GM21360 (cell line): ENCODE measurements at regions not wholly inside any gene's neighbourhood (a gene's known extent, or its start where the extent isn't known, plus 50 kb on each side); places are given as distances from the start of the nearest gene placed in this dataset.
A peak's percentile ranks its signal among the peaks of the same experiment; 100 is the strongest.
"Not testable (repeated sequence)": the region's sequence is repeated elsewhere in the genome, so short reads cannot be mapped to it uniquely, and the experiment has no call there.

Experiments
- ATAC-seq: cut with Tn5 transposase; IDR thresholded peaks from one replicate; pipeline ENCODE4 v1.9.1; 2021; ENCODE audit warnings: mild to moderate bottlenecking, moderate library complexity; ENCODE audit not compliant: unreplicated experiment

DNA sequence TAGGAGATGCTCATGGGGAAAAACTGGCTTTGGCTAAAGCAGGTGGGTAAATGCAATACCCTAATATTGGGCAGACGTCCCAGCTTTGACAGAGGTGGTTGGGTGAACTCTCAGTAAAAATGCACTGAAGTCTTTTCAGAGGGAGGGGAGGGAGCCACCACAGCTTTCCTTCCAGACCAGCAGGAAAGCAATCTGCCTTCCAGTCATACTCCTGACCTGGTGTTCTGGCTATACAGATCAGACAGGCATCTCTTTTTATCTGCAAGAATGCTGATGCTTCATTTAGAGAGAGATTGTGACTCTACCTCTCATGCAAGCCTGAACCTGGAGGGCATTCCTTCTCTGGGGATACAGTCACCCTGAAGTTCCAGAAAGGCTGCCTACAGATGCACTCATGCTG is 52.6 kb upstream of the ICA1 start:
- ATAC-seq, result no peak

DNA sequence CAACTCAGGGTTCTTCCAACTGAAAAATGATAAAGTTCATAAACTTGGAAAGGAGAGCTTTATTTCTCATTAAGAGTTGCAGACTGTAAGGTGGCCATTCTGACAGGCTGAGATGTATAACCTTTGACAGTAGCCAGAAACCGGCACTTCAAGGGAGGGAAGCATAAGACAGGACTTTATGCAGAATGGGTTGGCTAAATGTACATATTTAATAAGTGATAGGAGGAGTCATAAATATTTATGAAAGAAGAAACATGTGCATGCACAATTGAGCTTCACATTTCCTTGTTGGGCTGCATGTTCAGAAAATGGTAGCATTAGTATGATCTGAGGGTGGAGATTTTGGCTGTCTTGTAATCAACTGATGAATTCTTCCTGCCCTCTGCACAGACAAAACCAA is 57.1 kb upstream of the ICA1 start:
- ATAC-seq, result no peak

DNA sequence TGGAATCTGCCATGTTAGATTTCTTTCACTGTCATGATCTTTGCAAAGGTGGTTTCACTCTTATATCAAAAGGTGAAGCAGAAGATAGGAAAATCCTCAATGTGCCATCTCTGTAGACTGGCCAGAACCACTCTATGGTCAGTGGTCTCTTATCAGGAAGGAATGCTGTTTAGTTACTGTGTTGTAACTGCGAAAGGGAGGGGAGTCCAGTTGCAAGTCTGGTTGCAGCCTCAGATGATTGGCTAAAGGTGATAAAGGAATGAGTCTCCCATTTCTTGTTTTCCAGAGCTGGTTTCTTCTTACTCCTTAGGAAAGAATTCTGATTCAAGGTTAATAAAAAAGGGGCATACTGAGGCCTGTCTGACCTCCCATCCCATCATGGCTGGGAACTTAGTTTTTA is 58.2 kb upstream of the ICA1 start:
- ATAC-seq, result no peak

DNA sequence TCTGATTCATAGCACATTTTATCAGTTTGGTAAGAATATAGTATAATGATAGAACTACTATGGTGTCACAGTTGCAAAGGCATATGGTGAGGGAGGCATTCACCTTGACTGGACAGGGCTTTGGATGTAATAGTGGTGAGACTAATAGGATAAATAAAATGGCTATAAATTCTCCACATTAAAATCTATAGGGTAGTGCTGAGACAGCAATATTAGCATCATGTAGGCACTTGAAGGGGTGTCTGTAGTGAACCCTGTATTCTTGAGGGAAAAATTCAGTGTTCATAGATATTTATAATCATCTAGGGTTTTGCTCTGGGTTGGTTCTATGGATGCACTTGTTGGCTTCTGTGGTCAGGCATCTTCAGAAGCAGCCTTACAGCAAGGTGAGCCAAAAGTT is 59.3 kb upstream of the ICA1 start:
- ATAC-seq, result no peak

DNA sequence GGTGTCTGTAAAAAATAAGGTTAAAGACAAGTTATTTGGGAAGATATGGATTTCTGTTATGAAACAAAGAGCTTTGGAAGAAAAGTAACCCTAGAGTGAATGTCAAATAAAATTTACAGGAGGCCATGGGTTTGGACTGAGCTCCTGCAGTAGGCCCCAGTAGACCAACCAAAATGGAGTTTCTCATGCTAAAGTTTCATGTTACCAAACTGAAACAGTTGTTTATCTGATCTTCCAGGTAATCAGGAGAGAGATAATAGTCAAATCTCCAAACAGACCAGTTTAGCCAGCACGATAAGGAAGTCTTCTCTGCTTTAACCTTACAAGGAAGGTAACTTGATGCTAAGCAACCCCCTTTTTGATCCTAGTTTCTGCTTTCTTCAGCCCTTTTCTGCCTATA is 60.7 kb upstream of the ICA1 start:
- no peak for ATAC-seq

DNA sequence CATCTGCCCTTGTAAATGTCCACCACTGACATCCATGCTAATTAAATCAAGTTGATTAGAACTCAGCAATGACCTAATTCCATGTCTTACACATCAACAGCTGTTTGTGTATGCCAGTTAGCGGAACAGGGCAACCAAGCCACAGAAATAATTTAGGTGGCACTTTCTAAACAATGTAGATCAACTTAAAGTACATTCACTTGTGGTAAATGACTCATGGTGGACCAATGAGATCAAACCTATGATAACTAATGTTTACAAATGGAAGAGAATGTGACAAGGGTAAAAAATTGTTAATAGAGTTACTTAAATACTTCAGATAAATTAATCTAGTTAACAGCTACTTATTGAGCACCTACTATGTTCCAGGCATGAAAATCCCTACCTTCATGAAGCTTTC is 63.1 kb upstream of the ICA1 start:
- ATAC-seq, result no peak

DNA sequence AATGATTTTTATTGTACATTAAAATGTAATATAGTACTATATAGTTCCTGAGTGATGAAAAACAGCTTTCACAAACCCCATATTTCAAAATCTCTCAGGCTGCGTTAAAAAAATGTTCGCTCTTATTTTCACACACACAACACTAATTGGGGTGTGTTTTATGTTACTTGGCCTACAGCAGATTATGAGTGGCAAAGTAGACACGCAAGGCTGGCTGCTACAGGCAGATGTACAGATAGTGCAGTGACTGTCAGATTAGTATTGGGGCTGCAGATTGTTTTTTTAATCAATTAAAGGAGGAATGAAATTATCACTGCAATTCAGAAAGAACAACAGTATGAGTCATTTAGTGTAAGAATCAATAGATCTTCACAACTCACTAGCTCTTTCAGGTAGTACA is 65.2 kb upstream of the ICA1 start:
- ATAC-seq, result no peak

DNA sequence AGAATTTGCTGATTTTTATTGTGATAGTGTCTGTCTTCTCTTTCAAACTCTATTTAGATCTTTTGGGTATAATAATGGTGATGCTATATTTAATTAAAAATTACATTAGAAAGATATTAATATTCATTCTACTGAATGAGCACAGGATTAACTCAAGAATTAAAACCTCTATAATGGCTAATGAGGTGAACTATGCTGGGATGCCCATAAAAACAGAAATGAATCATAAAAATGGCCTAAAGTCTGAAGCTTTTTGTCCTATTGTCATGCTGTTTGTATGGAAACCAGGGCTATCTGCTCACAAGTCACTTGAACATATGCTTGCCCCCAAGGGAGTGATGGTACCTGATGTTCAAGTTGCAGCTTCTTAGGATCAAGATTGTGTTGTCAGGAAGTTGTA is 76.2 kb upstream of the ICA1 start:
- no peak for ATAC-seq

DNA sequence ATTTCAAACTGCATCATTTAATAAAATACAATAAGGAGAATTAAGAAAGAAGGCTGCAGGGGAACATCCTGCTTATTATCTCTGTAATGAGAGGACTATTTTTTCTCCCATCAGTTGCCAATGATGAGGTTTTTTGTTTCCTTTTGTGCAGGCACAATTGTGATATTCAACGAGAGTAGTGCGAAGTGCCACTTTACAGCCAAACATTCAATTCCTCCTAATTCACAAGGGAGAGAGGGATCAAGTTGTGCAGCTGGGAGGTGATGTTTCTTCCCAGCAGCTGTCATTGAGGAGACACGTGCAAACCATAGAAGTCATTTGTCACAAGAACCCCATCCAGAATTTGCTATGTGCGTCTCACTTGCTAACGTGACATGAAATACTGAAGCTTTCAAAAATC is 81.6 kb upstream of the ICA1 start:
- ATAC-seq, result no peak

DNA sequence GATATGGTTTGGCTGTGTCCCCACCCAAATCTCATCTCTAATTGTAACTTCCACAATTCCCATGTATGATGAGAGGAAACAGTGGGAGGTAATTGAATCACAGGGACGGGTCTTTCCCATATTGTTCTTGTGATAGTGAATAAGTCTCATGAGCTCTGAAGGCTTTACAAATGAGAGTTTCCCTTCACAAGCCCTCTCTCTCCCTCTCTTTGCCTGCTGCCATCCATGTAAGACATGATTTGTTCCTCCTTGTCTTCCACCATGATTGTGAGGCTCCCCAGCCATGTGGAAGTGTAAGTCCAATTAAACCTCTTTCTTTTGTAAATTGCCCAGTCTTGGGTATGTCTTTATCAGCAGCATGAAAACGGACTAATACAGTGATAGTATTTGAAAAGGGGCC is 85.4 kb upstream of the ICA1 start:
- not testable (repeated sequence) for ATAC-seq

DNA sequence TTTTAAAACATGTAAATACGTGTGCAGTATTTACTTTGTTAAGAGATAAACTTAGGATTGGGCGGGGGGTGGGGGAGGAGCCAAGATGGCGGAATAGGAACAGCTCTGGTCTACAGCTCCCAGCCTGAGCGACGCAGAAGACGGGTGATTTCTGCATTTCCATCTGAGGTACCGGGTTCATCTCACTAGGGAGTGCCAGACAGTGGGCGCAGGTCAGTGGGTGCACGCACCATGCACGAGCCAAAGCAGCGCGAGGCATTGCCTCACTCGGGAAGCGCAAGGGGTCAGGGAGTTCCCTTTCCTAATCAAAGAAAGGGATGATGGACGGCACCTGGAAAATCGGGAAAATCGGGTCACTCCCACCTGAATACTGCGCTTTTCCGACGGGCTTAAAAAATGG is 81.8 kb upstream of the NXPH1 start:
- ATAC-seq, result not testable (repeated sequence)

DNA sequence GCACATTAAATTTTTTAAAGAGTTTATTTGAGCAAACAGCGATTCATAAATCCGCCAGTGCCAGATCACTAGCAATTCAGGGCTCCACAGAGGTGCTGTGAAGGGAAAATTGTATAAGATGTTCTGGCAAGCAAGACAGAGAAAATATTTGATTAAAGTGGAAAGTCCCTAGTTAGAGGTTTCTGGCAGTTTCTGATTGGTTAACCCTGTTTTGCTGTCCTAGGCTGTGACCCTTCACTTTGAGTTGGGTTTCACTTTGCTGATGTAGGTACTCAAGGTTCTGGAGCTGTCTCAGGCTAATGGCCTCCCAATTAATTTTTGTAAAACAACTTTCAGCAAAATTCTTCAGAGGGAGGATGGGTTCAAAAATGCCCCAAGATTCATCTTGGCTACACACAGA is 79.4 kb upstream of the NXPH1 start:
- no peak for ATAC-seq

DNA sequence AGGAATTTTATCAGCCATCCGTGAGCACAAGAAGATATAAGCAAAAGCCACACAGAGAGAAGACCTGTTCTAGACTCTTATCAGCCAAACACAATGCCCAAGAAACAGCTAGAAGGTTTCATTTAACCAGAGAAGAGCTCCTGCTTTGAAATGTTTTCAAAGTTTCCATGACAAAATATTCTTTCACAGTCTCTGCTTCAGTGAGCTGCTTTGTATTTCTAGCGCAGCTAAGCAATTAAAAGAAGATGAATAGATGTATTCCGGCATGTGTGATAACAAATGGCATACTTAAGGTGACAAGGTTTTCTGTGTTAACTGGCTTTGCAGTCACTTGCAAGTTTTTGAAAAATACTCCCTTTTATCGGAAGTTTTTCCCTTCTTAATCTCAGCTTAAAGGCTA is 78.9 kb upstream of the NXPH1 start:
- no peak for ATAC-seq

DNA sequence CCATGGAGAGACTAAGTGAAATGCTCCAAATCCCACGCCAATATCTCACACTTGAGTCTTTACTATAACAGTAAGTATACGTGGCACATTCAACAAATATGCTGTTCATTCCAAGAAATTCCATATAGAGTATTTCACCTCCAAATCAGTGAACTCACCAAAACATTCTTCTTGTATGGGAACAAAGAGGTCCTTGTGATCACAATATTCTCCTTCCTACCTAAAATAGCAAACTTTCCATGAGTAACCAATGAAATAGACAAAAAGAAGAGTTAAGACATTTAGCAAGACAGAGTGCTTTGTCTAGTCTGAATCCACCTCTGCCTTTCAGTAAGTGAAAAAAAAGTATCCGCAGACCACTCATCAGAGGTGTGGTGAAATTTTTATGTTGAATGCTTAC is 77.3 kb upstream of the NXPH1 start:
- no peak for ATAC-seq

DNA sequence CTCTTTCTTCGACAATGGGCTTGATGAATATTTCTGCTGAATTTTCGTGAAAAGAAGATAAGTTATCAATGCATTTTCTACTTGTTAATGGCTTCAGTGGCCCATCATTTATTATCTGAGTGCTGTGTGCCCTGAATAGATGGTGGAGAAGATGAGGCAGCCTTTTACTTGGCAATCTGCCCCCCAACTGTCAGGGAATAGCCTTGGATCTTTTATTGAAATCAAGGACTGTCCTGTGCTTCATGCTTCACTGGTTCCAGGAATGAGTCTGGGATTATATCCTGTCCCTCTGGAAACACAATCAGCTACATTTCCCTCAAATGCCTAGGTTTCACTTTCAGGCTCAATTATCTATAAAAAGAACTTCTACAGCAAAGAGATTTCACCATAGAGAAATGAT is 75.9 kb upstream of the NXPH1 start:
- no peak for ATAC-seq

DNA sequence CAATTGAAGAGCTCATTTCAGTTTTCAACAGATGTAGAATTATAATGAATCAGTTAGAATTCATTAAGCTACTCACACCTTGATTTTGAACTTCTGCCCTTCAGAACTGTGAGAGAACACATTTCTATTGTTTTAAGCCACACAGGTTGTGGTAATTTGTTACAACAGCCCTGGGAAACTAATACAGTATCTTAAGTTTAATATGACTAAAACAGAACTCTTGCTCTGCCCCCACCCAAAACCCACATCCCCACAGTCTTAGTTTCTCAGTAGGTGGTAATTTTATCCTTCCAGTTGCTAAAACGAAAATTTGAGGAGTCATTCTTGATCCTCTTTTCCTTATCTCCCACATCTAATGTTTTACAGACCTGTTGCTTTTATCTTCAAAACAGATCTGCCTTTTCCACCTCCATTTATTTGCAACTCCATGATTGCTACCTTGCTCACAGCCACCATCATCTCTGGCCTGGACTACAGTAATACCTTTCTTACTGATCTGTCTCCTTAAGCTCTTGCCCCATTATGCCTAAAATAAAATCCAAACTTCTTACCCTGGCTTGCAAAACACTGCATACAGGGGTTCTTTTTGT is 72.8 kb upstream of the NXPH1 start:
- ATAC-seq, result no peak

DNA sequence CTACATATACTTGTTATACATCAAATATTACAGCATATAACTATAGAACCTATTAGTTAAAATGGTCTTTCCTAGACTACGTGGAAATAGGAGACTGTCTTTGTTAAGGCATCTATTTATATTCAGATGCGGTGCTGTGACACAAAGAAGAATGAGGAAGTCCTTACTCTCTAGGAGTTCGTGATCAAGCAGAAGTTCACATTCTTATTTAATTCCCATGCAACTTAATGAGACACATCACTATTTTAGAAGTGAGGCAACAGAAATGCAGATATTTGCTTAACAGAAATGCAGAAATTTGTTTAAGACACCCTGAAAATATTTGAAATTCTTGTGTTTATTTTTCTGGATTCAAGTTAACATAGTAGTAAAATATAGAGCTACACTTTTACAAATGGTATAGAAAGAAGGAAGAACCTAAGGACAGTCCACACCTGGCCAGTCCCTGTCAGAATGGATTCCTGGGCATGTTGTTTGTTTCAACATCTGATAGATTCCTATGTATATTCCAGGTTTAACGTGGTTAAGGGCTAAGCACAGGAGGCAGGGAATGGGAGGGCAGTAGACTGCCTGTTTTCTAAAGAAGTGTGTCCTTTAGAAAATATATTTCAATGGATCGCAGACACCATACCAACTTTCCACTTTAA is 70.6 kb upstream of the NXPH1 start:
- ATAC-seq, result no peak

DNA sequence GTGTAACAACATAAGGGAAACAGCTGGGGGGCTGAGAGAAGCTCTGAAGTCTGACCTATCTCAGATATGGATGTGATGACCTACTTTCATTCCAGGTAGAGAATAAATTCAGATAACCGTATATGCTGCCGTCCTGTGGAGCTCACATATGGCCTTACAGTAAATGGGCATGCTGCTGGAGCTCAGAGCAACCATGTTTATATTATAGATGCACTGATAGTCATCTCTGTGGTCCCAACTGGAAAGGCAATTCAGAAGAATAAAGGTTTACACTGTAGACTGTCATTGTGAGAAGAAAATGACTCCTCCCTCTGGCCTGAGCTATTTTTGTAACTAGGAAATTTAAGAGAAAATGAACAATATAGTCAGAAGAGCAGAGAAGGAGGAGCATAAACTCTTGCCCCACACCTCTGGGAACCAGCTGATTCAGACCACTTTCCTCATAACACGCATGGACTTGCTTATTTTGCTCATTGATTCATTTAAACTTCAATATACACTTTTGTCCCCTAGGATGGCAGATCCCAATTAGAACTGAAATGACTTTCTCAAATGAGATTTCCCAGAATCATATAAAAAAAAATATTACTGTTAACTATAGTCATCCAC is 69.9 kb upstream of the NXPH1 start:
- no peak for ATAC-seq

DNA sequence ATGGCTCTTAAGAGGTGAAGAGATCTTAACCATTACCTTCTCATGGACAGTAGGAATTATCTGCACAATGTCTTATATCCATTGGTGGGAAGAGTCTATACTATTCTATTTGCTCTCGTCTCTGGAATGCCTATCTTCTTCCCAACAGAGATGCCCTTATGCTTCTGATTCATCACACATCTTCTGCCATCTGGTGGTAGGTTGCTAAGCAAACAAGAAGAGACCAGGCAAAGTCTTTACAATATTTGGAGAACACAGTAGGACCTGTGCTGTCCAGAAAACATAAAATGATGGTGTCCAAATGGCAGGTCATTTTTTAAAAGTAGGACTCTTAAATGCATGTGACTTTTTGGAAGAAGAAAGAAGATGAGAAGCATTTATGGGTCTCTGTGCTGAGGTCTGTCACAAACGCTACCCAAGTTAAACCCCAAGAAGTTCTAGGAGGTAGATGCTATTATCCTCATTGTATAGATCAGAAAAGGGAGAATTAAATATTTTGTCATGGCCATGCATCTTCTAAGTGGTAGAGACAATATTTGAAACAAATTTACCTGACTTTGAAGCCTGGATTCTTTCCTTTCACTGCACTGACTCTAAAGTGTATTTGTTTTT is 67.8 kb upstream of the NXPH1 start:
- ATAC-seq, result peak; percentile 64

DNA sequence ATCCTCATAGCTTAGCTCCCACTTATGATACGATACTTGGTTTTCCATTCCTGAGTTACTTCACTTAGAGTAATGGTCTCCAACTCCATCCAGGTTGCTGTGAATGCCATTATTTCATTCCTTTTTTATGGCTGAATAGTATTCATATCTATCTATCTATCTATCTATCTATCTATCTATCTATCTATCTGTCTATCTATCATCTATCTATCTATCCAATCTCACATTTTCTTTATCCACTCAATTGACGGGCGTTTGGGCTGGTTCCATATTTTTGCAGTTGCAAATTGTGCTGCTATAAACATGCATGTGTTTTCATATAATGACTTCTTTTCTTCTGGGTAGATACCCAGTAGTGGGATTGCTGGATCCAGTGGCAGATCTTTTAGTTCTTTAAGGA is 65.4 kb upstream of the NXPH1 start:
- ATAC-seq, result not testable (repeated sequence)

DNA sequence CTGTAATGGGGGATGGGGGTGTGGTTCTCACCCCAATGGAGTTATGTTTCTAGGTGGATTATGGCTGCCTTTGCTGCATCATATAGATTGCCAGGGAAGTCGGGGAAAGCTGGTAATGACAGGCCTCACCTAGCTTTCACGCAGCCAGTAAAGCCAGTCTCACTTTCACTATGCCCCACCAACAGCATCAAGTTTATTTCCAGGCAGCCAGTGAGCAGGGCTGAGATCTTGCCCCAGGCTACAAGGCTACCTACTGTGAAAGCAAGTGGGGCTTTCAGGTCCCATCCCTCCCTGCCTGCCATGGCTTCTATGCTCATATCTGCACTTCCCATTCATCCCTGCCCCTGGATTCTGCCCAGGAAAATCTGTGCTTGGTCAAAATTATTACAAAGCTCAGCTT is 61.7 kb upstream of the NXPH1 start:
- ATAC-seq, result no peak

DNA sequence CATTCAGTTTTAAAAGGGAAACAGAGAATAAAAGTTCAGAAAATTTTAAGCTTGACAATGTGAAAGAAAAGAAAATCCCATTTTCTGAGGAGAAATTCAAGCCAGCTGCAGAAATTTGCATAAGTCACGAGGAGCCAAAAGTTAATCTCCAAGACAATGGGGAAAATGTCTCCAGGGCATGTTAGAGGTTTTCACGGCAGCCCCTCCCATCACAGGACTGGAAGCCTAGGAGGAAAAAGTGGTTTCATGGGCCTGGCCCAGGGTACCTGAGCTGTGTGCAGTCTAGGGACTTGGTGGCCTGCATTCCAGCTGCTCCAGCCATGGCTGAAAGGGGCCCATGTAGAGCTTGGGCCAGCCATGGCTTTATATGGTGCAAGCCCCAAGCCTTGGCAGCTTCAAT is 59.6 kb upstream of the NXPH1 start:
- ATAC-seq, result no peak
